GM18502 (cell line): ENCODE measurements at regions not wholly inside any gene's neighbourhood (a gene's known extent, or its start where the extent isn't known, plus 50 kb on each side); places are given as distances from the start of the nearest gene placed in this dataset.
"Not testable (repeated sequence)": the region's sequence is repeated elsewhere in the genome, so short reads cannot be mapped to it uniquely, and the experiment has no call there.

Experiments
- ATAC-seq: cut with Tn5 transposase; IDR thresholded peaks from one replicate; pipeline ENCODE4 v1.9.1; 2021; ENCODE audit warnings: mild to moderate bottlenecking; ENCODE audit not compliant: unreplicated experiment, poor library complexity

- ATAC-seq, result no peak
These were observed 97.4 kb upstream of the ELOVL5 start for GRCh38 chr6:53446151-53446550.

- ATAC-seq, result no peak
These were observed 93.0 kb upstream of the ELOVL5 start for GRCh38 chr6:53441761-53442160.

GRCh38 chr6:53441035-53441493 lies 92.3 kb upstream of the ELOVL5 start:
- ATAC-seq, result peak; percentile 76

GRCh38 chr6:53440336-53440945 lies 91.7 kb upstream of the ELOVL5 start:
- no peak for ATAC-seq

- no peak for ATAC-seq
These were observed 90.8 kb upstream of the ELOVL5 start for GRCh38 chr6:53439556-53439955.

- peak; percentile 67 for ATAC-seq
These were observed 88.9 kb upstream of the ELOVL5 start for GRCh38 chr6:53437557-53438202.

- ATAC-seq, result no peak
These were observed 88.0 kb upstream of the ELOVL5 start for GRCh38 chr6:53436526-53437303.

- no peak for ATAC-seq
These were observed 85.2 kb upstream of the ELOVL5 start for GRCh38 chr6:53433951-53434285.

- no peak for ATAC-seq
These were observed 84.7 kb upstream of the ELOVL5 start for GRCh38 chr6:53433261-53433950.

GRCh38 chr6:53432318-53433161 lies 83.8 kb upstream of the ELOVL5 start:
- no peak for ATAC-seq

GRCh38 chr6:53431704-53432103 lies 83.0 kb upstream of the ELOVL5 start:
- ATAC-seq, result no peak

GRCh38 chr6:53429401-53429800 lies 80.7 kb upstream of the ELOVL5 start:
- ATAC-seq, result no peak

GRCh38 chr6:53428886-53429285 lies 80.1 kb upstream of the ELOVL5 start:
- ATAC-seq, result no peak

- ATAC-seq, result peak; percentile 93
These were observed 78.0 kb upstream of the ELOVL5 start for GRCh38 chr6:53426667-53427270.

- no peak for ATAC-seq
These were observed 77.4 kb upstream of the ELOVL5 start for GRCh38 chr6:53426117-53426516.

- no peak for ATAC-seq
These were observed 76.4 kb upstream of the ELOVL5 start for GRCh38 chr6:53424976-53425718.

GRCh38 chr6:53424300-53424699 lies 75.5 kb upstream of the ELOVL5 start:
- ATAC-seq, result no peak

- ATAC-seq, result not testable (repeated sequence)
These were observed 74.8 kb upstream of the ELOVL5 start for GRCh38 chr6:53423560-53423959.

GRCh38 chr6:53419026-53419425 lies 70.3 kb upstream of the ELOVL5 start:
- no peak for ATAC-seq
